GM18907 (cell line): ENCODE measurements at regions not wholly inside any gene's neighbourhood (a gene's known extent, or its start where the extent isn't known, plus 50 kb on each side); places are given as distances from the start of the nearest gene placed in this dataset.

ENCODE experiments used
- ATAC-seq: cut with Tn5 transposase; IDR thresholded peaks from one replicate; pipeline ENCODE4 v1.9.1; 2021; ENCODE audit warnings: mild to moderate bottlenecking, moderate library complexity; ENCODE audit not compliant: unreplicated experiment

DNA sequence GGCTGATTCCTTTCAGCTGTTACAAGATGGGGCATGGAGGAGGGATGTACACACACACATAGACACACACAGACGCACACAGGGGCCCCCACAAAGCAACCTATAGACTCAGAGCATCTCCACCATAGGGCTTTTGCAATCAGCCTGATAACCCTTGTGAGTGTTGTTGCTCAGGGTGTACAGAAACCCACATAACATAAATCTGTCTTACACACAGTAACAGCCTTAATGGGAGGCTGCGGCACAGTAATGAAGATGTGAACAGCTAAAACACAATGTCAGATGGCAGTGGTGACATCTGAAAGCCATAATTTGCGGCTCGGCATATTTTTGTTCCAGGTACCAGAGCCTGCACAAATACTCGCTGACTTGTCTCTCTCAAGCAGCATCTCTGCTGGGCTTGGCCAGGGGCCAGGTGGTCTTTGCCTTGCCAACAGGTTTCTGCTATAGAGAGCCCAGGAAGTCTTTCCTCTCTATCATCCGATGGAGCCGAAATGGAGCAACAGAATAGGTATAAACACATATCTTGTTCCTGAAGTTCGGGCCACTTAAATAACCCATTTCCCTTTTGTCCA lies 357.2 kb upstream of the GATB start:
- ATAC-seq, result no peak

DNA sequence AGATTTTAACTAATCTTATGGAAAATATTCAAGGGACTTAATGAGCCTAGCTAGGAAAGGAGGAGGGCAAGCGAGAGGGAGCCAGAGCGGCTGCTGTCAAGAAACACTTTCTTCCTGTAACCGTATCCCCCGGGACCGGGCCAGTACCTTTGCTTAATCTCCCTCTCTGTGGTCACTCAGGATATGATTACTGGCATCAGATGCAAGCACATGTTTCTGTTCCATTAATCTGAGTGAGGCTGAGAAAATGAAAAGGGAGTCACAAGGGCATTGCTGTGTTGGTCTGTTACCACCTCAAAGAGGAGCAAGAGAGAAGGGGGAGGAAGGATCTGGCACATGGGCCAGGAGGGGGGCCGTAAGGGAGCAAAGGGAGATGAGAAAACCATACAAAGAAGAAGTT lies 356.7 kb upstream of the GATB start:
- no peak for ATAC-seq

DNA sequence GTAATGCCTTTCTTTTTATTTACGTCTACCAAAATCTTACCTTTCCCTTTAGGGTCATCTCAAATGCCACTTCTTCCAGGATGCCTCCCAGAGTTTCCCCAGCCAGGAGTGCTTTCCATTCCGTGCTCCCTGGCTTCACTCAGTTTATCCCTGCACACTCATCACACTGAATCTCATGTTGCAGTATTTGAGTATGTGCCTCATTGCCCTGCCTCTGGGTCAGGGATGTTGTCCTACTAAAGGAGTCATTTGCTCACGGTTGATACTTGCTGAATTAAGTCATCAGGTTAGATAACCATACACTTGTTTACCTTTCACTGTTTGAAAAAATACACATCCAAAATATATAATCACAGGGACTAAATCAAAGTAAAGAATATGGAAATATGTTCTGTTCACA lies 356.2 kb upstream of the GATB start:
- no peak for ATAC-seq

DNA sequence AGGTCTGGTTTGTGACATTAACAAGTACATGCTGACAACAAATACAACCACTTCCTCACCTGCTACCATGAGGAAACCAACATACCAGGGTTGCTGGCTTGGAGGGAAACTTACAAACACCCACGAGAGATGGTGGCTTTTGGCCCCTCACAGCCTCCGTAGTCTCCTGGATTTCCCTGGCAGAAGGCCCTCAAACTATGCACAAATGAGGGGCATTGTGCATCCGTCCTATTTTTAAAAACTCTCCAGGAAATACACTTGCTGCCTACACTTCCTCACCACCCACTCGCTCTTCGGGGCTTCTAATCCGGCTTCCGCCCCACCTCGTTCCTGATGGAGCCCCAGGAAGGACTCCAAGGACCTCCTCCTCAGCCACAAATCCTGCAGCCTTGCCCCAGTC lies 355.0 kb upstream of the GATB start:
- no peak for ATAC-seq

DNA sequence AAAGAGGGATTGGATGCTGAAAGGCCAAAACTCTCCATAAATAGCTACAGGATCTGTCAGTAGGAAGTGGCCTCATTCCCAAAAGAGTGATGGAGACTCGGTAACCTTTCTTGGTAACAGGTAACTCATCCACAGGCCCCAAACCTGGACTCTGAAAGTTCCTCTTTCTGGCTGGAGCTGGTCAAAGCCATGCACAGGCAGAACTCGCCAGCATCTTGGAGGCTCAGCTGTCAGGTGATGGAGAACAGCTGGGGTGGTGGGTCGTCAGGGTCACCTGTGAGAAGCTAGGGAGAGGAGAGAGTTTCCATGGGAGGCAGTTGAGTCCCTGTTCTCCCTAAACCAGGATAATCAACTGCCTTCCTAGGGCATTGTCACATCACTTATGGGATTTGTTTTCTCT lies 354.3 kb upstream of the GATB start:
- no peak for ATAC-seq

DNA sequence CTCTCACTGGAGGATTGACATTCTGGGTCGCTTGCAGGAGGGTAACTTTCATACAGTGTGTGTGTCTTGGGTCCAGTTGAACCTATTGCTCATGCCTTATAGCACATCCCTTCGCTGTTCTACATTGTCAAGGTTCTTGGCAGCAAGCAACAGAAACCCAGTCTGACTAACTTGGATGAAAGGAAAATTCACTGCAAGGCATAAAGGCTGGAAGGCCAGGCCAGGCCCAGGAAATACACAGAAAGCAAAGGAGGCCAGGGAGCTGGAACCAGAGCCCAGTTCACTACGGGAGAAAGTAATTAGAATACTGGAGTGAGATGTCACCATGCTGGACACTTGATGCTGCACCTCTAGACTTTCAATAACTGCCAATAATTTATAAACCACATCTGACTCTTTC lies 353.8 kb upstream of the GATB start:
- ATAC-seq, result no peak

DNA sequence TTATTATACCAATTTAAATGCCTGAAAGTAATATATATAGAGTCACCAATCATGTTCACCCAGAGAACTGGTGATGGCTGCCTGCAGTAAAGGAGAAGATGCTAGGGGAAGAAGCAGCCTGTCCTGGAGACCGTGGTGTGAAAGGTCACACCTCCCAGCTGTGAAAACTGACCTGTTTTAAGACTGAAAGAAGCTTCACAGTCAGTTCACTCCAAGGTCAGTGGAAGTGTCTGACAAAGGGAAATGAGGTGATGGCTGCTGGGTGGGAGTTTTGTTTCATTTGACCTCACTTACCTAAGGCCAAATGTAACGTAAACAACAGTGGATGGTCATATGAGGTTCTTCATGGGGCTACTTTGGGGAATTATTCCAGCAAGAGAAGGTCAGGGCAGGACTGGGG lies 352.1 kb upstream of the GATB start:
- peak; percentile 74 for ATAC-seq

DNA sequence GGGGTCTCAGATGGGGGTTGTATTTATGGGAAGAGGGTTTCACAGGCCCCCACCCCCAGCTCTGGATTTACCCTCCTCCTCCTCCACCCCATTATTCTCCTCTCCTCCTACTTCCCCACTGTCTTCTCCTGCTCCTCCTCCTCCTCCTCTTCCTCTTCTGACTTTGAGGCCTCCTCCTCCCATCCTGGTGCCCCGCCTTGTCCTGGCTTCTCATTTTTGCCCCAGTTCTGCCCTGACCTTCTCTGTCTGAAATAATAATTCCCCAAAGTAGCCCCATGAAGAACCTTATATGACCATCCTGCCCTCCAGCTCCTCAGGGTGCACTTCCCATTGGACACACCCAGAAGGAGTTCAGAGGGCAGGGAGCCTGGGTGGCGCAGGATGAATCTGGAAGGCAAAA lies 351.4 kb upstream of the GATB start:
- ATAC-seq, result no peak

DNA sequence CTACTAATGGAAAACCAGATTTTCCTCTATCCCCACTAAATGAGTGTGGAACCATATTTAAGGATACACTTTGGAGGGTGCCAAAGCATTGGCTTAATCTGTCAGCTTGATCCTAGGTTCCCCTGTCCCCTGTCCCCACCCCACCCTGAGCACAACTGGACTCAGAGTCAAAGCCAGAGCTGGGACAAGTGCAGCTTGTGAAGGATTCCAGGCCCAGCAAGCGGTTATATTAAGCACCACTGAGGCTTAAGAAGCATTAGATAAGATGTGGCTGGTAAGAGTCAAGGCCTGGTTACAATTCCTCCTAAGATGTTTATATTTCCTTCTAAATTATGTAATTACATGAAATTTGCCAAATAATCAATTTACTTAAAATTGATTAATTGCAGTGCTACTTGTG lies 350.0 kb upstream of the GATB start:
- no peak for ATAC-seq

DNA sequence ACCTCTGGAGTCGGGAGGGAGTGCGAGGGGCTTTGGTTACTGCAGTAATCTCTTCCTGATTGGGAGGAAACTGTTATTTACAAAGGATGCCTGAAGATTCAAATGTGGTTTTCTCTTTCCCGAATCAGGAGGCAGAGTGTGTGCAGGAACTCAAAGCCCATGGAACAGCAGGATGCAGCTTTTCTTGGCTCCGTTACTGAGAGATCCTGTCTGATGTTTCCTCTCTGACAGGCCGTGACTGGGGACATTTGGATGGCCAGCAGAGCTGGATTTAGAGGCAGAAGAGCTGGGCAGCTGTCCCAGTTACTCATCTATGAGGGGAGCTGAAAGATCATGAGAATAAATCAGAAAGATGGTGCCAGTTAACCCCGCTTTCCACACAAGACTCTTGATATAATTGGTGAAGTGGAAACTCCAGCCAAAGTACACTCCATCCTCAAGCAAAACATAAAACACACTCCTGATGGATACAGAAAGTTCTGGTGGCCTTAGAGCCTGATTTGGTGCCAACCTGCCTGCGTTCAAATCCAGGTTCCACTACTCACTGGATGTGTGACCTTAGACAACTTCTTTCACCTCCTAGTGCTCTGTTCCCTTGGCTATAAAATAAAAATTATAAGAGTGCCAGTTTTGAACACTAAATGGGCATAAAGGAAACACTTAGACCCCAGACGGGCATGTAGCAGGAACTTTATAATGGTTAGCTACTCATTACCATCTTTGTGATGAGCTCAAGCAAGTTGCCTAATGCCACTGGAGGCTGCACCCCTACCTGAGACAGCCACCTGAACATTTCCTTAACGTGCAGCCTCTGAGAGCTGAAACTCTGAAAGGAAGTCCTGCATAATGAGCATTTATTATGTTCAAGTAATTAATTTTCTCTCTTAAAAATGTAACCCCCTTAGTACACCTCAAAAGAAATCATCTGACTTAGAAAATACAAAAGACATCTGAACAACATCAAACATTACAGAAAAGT lies 349.0 kb upstream of the GATB start:
- ATAC-seq, result no peak

DNA sequence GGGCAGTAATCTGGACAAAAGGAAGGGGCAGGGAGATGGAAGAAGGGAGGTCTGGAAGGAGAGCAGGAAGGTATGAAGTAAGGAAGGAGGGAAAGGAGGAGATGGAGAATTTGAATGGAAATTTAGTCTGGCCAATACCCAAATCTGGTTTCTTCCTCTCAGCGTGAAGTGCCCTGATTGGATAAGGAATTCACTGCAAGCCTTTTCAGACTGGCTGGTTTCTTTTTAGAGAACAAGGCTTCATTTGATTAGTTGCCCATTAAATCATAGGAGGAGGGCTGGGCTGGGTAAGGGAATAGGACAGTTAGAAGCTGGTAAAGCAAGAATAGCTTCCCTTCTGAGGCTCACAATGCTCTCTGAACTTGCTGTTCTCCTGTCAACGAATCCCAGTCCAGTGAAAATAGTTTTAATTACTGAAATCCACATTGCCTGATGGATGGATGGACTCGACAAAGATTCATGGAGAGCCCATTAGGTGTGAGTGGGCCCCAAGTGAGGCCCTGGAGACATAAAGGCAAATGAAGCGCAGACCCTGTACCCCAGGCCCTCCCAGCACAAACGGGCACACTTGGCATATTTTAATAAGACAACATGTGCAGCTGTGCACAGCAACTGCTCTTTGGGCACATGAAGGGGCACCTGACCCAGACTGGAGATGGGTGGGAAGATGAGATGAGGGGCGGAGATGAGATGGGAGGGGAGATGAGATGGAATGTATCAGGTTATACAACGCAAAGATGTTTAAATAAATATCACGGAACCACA lies 347.1 kb upstream of the GATB start:
- no peak for ATAC-seq

DNA sequence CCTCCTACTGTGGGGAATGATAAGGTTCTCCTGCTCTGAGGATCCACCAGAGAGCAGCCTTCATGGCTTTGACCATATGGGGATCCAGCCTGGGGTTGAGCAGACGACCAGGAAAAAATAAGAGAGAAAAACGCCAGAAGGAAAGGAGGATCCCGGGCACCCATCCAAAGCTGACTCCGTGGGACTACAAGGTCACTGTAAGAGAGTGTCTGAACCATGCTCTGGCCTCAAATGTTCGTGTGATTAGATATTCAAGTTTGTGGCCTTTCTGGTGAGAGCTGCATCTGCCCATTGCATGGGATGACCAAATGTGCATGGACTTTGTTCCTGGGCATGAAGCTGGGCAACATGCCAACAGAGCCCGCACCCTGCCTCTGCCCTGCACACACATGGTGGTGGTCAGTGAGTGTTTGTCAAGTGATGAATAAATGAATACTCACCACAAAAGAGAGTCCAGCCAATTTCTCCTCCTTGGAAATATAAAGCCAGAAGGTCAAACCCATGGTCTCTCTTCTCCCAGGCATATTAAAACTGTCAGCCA lies 346.0 kb upstream of the GATB start:
- ATAC-seq, result no peak

DNA sequence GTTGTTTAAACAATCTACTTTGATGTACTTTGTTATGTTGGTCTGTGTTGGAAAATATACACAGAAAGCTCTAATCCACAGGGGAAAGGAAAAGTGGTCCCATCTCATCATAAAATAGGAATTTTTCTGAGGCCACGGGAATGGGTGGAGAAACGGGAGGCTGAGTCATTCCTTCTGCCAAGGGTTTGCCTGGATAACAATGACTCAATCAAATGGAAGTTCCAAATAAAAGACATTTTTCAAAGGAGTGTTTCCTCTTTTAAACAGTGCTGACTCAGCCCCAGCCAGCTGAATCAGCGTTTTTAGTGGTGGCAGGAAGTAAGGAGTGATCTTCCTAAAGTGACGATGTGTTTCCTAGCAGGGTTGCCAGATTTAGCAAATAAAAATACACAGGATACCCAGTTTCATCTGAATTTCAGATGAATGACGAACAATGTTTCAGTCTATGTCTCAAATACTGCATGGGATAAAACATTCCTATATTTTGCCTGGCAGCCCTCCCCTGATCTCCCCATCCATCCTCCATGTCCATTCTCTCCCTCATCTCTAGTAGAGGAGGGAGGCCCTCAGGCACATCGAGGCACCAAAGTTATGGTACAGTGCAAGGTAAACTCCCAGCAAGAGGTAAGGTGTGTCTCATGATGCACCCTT lies 345.4 kb upstream of the GATB start:
- no peak for ATAC-seq

DNA sequence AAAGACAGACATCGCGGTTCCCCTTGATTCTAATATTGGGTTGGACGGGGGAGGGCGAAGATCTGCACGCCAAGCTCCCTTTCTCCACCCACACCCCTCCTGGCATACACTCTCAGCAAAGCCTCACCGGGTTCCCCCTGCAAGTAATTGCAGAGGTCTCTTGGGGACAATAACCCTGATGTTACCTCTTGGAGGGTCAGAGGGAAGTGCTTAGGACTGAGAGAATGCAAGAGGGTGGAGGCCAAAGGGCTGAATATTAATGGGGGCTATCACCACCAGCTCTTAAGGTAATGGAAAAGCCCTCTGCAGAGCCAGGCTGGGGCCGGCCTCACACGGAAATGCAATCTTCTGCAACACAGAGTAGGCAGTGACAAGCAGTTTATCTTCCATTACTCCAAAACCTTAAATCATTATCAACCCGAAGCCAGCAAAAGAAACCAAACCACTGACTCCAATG lies 344.1 kb upstream of the GATB start:
- ATAC-seq, result no peak

DNA sequence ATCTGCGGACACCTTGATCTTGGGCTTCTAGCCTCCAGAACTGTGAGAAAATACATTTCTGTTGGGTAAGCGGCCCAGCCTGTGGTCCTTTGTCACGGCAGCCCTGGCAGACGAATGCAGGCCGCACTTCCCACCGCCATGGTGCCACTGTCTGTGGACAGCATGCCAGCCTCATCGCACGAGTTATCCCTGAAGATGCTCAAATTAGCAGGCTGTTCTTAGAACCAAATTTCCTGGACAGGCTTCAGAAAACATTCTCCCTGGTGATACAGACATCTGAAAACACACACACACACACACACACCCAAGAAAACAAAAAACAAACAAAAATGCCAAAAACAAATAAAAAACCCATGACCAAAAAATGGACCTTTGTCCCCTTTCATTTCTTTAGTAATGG lies 343.5 kb upstream of the GATB start:
- no peak for ATAC-seq

DNA sequence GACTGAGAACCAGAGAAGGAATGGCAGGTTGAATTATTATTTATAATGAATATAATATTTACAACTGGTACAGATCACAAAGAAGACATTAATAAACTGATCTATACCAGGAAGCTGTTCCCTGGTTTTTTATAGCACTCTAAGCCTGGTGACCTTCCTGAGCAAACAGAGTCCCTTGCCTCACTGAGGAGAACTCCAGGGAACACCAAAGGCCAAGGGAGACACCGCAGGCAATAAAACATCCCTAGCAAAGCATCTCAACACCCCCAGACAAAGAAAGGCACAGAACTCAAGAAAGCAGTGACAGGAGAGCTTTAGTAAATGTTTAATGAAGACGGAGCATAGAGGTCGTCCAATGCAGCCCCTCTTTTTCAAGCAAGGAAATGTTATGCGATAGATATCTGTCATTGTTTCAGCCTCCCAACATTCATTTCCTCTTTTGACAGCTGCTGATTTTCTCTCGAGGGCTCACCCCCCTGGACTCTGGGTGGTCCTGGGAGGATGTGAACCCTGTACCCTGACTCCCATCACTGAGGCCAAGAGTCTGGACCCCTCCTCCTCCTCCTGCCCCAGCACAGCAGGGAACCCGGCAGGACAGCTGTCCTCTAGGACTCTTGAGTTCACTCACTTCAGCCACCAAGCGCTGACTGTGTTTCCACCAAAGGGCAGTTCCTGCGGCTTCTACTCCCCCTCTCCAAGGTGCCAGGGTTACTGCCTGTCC lies 342.5 kb upstream of the GATB start:
- ATAC-seq, result no peak

DNA sequence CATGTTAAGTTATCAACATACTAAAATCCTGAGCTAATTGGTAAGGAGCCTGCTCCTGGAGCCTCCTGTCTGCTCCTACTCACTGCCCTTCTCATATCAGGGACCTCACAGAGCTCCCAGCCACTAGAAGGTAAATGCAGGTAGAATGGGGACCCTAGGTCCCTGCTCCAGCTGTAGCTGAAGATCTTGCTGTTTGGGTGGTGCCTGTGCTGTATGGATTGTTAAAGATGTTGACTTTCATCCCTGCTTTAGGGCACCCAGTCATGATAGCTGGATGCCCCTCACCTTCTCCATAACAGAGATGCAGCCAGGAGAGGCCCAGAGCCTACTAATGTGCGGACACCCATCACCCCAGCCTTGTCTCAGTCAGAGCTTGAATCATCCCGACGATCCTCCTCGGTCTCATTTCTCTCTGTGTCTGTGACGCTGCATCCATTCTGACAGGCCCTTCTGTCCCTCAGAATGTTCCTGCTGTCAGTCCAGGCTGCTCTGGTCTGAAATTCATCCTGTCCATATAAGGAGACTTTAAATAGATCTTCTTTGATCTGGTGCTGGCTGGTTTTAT lies 341.7 kb upstream of the GATB start:
- no peak for ATAC-seq

DNA sequence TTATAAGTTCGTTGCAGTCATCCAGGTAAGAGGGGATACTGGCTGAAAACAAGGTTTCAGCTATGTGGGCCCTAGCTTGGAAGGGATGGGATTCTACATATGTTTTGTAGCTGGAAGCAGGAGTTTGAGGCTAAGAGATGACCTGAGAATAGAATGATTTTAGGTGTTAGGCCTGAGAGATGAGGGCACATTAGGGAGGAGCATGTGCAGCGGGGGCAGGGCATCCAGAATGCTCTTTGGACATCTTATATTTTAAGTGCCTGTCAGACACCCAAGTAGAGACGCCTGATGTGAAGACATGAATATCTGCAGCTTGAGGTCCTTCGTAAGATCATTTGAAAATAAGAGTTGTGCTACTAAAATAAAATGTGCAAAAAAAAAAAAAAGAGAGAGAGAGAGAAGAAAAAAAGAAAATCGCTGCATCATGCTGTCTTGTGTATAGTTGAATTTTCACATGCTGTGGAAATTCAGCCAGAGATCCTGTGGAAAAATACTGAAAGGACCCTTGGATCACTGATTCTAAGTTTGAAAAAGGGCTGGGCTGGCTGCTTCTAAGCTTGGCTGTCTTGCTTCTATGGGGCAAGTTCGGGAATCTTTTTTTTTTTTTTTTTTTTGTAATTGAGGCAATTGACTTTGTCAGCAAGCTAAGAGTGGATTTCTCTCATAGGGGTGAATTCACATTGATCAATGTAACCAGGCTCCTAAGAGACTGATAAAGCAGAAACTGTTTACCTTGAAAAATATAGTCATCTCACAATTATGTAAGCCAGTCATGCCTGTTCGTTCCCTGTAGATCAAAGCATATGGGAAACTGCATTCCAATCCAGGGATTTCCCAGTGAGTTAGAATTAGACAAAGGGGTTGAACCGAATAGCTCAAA lies 341.0 kb upstream of the GATB start:
- no peak for ATAC-seq
